ENCODE measurements at regions not wholly inside any gene's neighbourhood (a gene's known extent, or its start where the extent isn't known, plus 50 kb on each side); places are given as distances from the start of the nearest gene placed in this dataset.
"Not testable (repeated sequence)": the region's sequence is repeated elsewhere in the genome, so short reads cannot be mapped to it uniquely, and the experiment has no call there.

- DNase-seq: no peak
Observed at GRCh38 chr5:135110785-135111596, 77.0 kb upstream of the PITX1 start.

- no peak for DNase-seq
Observed at GRCh38 chr5:135108992-135109391, 75.0 kb upstream of the PITX1 start.

DNA sequence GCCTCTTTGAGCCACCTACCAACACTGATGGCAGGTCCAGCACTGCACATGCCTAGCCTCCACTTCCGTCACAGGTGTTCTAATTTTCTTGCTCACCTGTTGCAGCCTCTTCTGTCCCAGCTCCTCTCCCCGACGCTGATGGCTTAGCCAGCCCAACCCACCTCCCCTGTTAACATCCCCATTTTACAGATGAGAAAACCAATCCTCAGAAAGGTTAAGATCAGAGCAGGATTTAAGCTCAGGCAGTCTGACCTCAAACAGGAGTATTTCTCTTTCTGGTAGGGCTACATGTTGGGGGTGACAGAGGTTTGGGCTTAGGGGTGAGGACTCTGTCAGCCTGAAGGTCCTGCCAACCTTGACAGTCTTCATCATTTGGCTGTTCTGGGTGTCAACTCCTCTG lies 74.5 kb upstream of the PITX1 start:
- no peak for DNase-seq

DNA sequence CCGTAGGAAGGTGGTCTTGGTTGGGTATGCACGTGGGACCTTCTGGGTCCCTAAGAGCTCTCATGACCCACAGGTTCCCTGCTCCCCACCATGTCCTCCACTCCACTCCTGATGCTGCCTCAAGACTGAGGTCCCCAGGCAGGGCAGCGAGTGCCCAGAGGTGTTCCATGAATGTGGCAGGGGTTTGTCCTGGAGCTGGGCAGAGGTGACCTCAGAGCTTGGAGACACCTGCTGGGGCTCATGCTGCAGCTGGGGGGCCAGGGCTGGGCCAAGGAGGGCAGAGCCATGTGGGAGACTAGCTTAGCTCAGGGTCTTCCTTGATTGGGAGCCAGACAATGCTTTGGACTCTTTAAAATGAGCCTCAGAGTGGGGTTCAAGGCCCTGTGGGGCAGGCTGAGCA lies 74.0 kb upstream of the PITX1 start:
- DNase-seq: no peak

- no peak for DNase-seq
Observed at GRCh38 chr5:135106610-135107471, 72.8 kb upstream of the PITX1 start.

DNA sequence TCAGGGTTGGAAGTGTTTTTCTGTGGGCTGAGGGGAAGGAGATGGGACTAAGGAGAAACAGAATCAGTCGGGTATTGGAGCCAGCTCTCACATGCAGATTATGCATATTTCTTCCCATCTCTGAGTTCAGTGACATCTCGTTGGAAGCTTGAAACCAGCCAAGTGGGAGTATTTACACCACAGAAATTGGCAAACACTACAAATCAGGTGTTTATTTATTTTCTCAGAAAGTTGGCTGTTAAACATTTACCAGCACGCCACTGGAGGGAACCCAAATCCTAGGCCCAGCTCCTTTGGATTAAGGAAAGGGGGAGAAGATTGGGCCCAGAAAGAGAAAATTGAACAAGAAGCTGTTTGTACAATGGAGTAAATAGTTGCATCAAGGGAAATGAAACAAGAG lies 72.1 kb upstream of the PITX1 start:
- no peak for DNase-seq

DNA sequence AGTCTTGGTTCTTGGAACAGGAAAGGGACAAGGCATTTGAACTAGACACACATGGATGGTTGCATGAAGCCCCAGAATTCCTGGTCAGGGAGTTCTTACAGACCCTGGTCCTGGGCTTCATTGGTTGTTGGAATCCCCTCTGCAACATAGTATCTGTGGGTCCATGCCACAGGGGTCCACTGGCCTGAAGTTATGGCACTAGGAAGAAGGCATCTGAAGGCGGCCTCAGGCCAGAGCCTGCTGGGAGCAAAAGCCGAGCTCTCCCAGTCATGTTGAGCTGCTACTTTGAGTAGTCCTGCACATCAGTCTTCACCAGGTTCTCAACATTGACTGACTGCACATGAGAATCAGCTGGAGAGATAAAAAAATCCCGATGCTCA lies 71.1 kb upstream of the PITX1 start:
- no peak for DNase-seq

GRCh38 chr5:135103575-135103853 lies 69.5 kb upstream of the PITX1 start:
- no peak for DNase-seq

DNA sequence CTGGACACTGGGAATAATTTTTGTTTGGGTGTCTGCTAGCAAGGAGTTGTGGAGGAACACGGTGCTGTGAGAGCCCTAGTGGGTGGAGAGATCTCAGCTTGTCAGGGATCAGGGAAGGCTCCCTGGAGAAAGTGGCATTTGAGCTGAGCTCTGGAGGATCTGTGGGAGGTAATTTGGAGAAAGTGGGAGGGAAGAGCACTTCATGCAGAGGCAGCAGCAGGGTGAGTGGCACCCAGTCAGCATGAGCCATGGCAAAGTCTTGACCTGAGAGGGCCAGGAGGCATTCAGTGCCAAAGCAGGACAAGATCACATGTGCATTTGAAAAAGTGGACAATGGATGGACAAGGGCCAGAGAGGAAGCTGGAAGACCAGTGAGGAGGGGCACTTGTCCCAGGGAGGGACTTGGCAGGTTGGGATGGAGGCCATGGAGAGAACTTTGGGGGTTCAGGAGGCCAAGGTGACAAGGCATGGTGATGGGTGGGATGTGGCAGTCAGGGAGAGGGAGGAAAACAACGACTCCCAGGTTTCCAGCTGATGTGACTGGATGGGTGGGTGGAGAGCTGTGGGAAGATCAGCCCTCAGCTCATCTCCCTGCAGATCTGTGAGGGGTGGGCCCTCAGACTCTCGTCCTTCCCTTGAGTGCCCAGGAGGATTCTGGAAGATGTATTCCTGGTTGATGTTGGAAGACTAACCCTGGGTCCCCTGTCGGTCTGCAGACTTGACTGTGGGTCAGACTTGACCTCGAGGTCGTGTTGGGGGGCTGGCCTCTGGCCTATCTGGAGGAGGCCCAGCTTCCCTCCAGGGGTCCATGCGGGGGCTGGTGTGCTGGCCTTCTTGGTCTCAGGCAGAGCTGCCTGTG lies 68.9 kb upstream of the PITX1 start:
- DNase-seq: no peak

GRCh38 chr5:135100431-135100830 lies 66.4 kb upstream of the PITX1 start:
- no peak for DNase-seq

DNA sequence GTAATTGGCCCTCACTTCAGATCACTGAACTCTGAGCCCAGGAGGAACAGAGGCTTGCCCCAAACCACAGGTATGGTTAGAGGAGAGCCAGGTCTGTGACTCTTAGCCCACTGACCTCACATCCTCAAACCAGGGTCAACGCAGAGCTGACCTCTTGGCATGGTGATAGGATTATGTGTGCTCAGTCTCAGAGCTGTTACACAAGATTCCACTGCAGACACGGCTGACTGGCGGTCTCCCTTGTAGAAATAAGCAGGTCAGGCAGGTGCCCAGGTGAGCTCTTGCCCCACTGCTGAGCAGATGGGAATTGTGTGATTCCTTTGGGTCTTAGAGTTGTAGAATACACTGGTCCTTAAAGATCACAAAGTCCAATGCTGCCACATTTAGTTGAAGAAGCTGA lies 66.0 kb upstream of the PITX1 start:
- DNase-seq: no peak

- DNase-seq: no peak
Observed at GRCh38 chr5:135097390-135097789, 63.4 kb upstream of the PITX1 start.

- DNase-seq: no peak
Observed at GRCh38 chr5:135095871-135096270, 61.8 kb upstream of the PITX1 start.

- DNase-seq: no peak
Observed at GRCh38 chr5:135095052-135095715, 61.2 kb upstream of the PITX1 start.

DNA sequence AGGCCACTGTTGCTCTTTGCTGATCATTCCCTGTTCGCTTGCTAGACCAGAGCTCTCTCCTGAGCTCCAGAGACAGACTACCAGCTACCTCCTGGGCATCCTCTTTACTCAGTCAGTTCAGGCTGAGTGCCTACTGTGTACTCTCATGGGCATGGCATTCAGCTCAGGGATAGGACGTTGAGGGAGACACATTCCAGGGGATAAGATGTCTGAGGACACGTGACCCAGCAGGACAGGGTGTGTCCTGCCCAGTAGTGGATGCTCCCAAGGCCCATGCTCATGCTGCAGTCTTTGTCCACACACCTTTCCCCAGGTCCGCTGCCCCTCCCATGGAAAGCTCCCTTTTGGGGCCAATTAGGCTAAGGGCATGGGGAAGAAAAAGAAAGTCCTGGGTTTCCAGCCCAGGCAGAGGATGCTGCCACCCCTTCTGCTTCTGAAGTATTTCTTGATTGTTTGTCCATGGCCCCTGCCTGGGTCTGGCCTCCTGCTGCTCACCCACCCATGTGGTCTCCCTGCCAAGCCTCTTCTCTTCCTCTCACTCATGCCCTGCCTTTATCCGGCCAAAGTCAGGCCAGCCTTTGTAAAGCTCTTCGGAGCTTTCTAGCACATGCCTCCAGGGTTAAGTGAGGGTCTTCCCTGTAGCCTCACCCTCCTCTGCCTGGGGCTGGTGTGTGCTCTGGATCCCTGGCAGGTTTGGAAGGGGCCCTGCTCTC lies 60.5 kb upstream of the PITX1 start:
- DNase-seq: no peak

DNA sequence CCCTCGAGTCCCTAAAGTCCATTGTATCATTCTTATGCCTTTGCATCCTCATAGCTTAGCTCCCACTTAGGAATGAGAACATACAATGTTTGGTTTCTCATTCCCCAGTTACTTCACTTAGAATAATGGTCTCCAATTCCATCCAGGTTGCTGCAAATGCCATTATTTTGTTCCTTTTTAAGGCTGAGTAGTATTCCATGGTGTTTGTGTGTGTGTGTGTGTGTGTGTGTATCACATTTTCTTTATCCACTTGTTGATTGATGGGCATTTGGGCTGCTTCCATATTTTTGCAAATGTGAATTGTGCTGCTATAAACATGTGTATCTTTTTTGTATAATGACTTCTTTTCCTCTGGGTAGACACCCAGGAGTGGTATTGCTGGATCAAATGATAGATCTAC lies 59.5 kb upstream of the PITX1 start:
- not testable (repeated sequence) for DNase-seq

GRCh38 chr5:135092476-135092875 lies 58.4 kb upstream of the PITX1 start:
- no peak for DNase-seq

DNA sequence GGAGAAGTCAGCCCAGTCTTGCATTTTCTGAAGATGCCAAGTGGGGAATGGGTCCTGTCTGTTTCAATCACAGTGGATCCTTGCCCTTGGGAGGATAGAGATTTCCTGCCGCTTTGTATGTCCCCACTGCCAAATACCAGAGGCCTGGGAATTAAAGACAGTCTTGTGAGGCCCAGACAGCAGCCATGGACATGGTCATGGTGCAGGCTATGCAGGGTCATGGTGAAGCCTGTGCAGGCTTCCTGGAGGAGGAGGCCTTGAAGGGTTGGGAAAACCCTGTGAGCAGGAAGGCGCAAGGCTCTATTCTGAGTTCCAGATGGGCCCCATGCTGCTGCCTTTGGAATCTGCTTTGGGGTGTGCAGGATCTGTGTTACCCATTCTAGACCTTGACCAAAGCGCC lies 57.3 kb upstream of the PITX1 start:
- DNase-seq: no peak

GRCh38 chr5:135089912-135090311 lies 55.9 kb upstream of the PITX1 start:
- no peak for DNase-seq

- no peak for DNase-seq
Observed at GRCh38 chr5:135088911-135089310, 54.9 kb upstream of the PITX1 start.

- no peak for DNase-seq
Observed at GRCh38 chr5:135087950-135088349, 53.9 kb upstream of the PITX1 start.
